GM18511 (cell line): ENCODE measurements at regions not wholly inside any gene's neighbourhood (a gene's known extent, or its start where the extent isn't known, plus 50 kb on each side); places are given as distances from the start of the nearest gene placed in this dataset.
"Not testable (repeated sequence)": the region's sequence is repeated elsewhere in the genome, so short reads cannot be mapped to it uniquely, and the experiment has no call there.

Experiments
- ATAC-seq: cut with Tn5 transposase; IDR thresholded peaks from one replicate; pipeline ENCODE4 v1.9.1; 2021; ENCODE audit warnings: mild to moderate bottlenecking, moderate library complexity; ENCODE audit not compliant: unreplicated experiment

DNA sequence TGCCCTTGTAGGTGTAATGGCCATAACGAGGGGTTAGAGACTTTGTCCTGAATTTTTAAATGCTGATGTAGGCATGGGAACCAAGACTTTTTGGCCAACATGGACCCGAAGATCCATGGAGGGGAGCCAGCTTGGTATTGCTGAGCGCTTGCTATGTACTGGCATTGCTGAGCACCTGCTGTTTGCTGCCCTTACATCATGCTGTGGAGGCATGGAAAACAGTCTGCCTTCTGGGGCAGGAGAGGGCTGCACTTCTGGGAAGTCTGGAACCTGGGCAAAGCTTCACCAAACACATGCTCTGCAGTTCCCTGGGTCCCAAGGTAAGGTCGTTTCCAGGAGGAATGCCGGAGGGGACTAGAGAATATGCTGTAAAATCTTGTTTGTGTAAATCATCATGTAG lies 86.3 kb upstream of the CNIH3 start:
- no peak for ATAC-seq

- ATAC-seq: no peak
These were observed 82.6 kb upstream of the CNIH3 start for GRCh38 chr1:224533517-224533916.

- ATAC-seq: no peak
These were observed 81.4 kb upstream of the CNIH3 start for GRCh38 chr1:224534731-224535130.

- no peak for ATAC-seq
These were observed 80.5 kb upstream of the CNIH3 start for GRCh38 chr1:224535641-224536040.

GRCh38 chr1:224539971-224540370 lies 76.1 kb upstream of the CNIH3 start:
- ATAC-seq: no peak

GRCh38 chr1:224540535-224540934 lies 75.6 kb upstream of the CNIH3 start:
- no peak for ATAC-seq

DNA sequence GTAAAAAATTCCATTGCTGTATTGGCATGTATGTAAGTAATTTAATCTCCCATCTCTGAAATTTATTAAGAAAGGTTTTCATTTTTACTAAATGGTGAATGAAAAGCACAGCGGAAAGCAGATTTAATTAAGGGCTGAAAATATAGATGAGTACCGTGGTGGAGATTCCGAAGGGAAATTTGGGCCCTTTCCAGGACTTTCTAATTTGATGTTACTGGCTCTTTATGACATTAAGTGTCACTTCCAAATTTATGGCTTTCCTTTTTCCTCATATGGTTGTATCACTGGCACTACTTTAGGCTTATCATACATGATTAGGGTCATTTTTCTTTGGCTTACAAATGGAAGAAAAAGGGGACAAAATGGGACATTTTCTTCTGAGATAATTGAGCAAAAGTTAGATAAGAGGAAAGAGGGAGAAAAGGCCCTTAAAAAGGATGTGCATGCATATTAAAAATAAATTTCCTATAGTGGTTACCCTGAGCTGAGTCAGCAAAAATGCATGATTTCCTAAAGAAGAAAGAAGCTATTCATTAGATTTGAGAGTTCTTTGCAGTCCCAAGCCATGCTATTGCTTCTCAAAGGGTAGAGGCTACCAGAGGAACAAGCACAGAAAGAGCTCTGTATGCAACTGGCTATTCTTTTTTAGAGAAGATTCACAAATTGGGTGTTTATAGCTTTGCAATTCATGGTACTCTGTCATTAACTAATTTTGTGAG lies 74.9 kb upstream of the CNIH3 start:
- ATAC-seq: no peak

- no peak for ATAC-seq
These were observed 74.1 kb upstream of the CNIH3 start for GRCh38 chr1:224541901-224542630.

- no peak for ATAC-seq
These were observed 73.2 kb upstream of the CNIH3 start for GRCh38 chr1:224542783-224543440.

DNA sequence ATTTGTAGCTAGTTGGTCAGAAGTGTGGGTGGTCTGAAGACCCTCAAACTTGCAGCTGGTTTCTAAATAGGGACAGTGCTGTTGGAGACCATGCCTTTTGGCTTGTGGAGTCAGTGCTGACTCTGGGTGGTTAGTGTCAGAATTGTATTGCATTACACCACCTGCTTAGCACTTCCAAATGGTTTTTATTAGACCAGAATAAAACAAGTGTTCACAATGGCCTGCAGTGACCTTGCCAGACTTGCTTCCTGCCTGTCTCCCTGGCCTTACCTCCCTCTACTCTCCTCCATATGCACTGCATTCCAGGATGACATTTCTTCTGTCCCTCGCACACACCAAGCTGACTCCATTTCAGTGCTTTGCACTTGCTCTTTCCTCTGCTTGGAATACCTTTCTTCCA lies 72.7 kb upstream of the CNIH3 start:
- ATAC-seq: no peak

DNA sequence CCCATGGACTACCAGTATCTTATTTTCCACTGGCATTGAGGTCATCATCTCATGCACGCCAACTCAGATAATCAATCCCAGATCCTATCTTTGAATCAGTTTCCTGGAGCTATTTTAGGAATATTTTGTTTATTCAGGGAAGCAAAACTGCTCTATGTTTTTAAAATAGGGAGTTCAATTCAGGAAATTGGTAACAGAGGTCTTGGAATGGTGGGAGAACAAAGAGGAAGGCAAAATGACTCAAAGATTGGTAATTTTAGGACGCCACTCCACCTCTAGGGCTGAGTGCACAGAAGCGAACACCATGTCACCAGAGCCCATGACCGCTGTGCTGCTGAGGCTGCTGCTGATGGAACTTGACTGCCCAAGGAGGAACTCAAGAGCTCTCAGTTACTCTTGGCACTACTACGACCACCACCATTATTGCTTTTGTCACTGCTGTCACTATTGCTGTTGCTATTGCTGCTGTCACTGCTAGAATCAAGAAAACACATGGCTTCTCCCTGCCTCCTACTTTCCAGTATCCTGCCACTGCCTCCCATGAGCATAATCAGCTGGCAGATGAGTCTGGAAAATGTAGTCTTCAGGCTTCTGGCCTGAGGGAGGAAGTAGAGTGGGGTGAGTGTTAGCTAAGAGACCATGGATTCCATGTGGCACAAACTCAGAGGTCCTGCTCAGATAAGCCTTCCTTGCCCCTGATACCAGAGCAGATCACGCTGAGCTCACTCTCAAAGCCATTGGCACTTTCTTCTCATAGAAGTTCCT lies 71.6 kb upstream of the CNIH3 start:
- ATAC-seq: no peak

DNA sequence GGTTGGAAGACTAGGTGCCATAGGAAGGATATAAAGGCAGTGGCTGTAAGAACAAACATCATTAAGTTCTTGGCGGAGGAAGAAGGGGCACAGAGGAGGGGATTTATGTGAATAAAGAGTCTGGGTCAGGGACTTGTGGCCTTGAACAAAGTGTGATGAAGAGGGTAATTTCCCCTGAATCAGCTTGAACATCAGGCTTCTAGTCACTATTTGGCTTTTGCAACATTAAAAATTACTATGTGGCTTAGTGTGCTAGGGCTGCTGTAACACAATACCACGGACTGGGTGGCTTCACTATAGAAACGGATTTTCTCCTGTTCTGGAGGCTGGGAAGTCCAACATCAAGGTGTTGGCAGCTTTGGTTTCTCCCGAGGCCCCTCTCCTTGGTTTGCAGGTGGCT lies 70.5 kb upstream of the CNIH3 start:
- ATAC-seq: no peak

GRCh38 chr1:224548676-224549075 lies 67.4 kb upstream of the CNIH3 start:
- ATAC-seq: no peak

DNA sequence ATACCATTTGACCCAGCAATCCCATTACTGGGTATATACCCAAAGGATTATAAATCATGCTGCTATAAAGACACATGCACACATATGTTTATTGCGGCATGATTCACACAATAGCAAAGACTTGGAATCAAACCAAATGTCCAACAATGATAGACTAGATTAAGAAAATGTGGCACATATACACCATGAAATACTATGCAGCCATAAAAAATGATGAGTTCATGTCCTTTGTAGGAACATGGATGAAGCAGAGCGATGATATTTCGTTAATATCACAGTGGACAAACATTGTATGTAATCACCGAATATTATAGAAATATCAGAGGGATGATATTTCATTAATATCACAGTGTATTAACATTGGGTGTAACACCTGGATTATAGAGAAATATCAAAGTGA lies 64.9 kb upstream of the CNIH3 start:
- ATAC-seq: not testable (repeated sequence)

- ATAC-seq: no peak
These were observed 62.1 kb upstream of the CNIH3 start for GRCh38 chr1:224554056-224554455.

DNA sequence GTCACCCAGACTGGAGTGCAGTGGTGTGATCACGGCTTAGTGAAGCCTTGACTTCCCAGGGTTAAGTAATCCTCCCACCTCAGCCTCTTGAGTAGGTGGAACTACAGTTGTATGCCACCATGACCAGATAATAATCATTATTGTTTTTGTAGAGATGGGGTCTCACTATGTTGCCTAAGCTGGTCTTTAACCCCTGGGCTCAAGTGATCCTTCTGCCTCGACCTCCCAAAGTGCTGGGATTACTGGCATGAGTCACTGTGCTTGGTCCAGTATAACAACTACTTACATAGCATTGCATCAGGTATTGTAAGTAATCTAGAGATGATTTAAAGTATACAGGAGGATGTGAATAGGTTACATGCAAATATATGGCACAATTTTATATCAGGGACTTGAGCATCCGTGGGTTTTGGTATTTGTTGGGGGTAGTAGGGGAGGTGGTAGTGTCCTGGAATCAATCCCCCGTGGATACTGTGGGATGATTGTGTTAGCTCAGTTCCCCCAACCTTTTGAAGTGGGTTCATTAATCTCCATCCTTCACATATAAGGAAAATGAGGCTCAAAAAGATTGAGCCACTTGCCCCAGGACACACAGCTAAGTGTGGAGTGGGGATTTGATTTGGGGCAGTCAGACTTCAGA lies 61.4 kb upstream of the CNIH3 start:
- ATAC-seq: no peak

DNA sequence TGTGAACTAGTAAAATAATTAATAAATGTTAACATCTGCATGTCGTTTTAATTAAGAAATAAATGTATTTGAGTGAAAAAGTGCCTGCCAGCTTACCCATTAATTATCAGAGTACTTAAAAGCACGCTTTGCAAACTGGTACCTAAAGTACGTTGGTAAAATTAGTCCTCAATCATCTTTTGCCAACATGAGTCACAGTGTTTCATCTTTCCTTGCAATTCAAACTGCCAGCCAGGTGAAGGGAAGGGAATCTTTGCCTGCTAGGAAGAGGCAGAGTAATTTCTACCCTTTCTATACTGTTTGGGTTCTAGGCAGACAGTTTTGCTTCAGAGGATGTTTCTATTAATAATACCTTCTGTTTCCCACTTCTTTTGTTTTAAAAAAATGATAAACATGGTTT lies 57.2 kb upstream of the CNIH3 start:
- ATAC-seq: no peak

GRCh38 chr1:224559981-224560728 lies 56.0 kb upstream of the CNIH3 start:
- no peak for ATAC-seq

- not testable (repeated sequence) for ATAC-seq
These were observed 53.2 kb upstream of the CNIH3 start for GRCh38 chr1:224562881-224563280.

DNA sequence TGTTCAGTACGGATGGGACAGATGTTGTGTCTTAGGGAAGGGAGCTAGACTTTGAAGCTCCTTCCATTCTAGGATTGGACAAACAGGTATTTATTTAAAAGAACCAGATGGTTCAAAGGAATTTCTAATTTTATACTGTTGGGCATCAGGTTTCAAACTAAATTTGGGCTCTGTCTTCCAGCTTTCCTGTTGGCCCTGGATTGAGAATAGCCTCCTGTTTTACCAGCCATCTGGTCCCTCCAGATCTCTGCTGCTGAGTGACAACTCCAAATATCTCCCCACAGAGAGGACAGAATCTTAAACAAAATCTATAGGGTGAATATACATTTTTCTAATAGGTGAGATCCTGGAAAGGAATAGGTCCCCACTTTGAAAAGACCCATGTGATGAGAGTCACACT lies 52.5 kb upstream of the CNIH3 start:
- no peak for ATAC-seq
